ENCODE measurements at regions not wholly inside any gene's neighbourhood (a gene's known extent, or its start where the extent isn't known, plus 50 kb on each side); places are given as distances from the start of the nearest gene placed in this dataset.

DNA sequence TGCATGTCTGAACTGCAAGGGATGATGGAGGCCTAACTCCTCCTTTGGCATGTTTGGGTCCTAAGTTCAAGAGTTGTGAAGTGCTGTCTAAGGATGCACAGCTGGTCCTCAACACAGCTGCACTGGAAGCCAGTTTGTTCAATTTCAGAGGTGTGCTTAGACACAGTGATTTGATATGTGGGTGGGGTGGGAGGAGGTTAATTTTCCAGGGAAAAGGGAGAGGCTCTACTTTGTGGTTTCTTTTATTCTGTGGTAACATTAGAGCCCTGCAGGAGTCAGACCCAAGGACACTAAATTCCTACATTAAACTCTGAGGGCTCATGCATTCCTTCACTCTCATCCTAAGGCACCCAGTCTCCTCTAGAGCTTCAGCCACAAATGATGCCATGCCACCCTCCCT, 188.4 kb upstream of the MAST4 start:
- Histone ChIP-seq H3K27me3 (ENCODE audit: insufficient read depth) (no peaks in the 10 kb centered on the region), H3K4me3 (ENCODE audit: low read depth in 2 of 2, low read length in 1 of 2) (no peak overlapping the region), H3F3A (replicated peaks; ENCODE audit: insufficient read depth) (no peaks in the 10 kb centered on the region), H3K36me3 (replicated peaks in 1 of 2; ENCODE audit: control insufficient read depth in 1 of 2, insufficient read depth in 2 of 2, low read length in 1 of 2) (no peaks in the 10 kb centered on the region), H4K20me1 (ENCODE audit: insufficient read depth) (no peaks in the 10 kb centered on the region), H3K9me2 (no peaks in the 10 kb centered on the region), H3K4me2 (no peak overlapping the region), H3K9ac (no peak overlapping the region), H3K9me3 (no peaks in the 10 kb centered on the region), H3K27ac (ENCODE audit: low read depth in 2 of 2, low read length in 1 of 2) (no peak overlapping the region), H3K79me2 (ENCODE audit: insufficient read depth) (no peaks in the 10 kb centered on the region), H3K4me1 (ENCODE audit: control insufficient read depth in 1 of 2, insufficient read depth in 2 of 2, low read depth in 1 of 2, low read length in 1 of 2) (peaks cover 0 to 12% of the 10 kb centered on the region in 2 experiments; a peak in 1 of 4 replicates), H2AFZ (ENCODE audit: low read depth) (no peak overlapping the region)
- POLR2A ChIA-PET, result no interaction called here
- DNase-seq, result no peak
- no peak for TF ChIP-seq TEAD4 (IDR thresholded peaks at IDR 0.05; ENCODE audit: borderline replicate concordance, insufficient read depth)
- no peak for TF ChIP-seq NRF1 (IDR thresholded peaks at IDR 0.05; ENCODE audit: low read depth, low read length)
- TF ChIP-seq NFIC (IDR thresholded peaks at IDR 0.05; ENCODE audit: borderline replicate concordance), result no peak
- TF ChIP-seq GATA2 (CRISPR knock-in tag; IDR thresholded peaks at IDR 0.05), result no peak
- no peak for TF ChIP-seq GABPA (IDR thresholded peaks at IDR 0.05; ENCODE audit: low read depth)
- TF ChIP-seq YY1 (IDR thresholded peaks at IDR 0.05; ENCODE audit: low read depth), result no peak
- TF ChIP-seq SIN3A (IDR thresholded peaks at IDR 0.05; ENCODE audit: borderline replicate concordance, low read depth, low read length), result no peak
- no peak for TF ChIP-seq MEF2A (IDR thresholded peaks at IDR 0.05; ENCODE audit: borderline replicate concordance, low read depth)
- TF ChIP-seq TAF1 (IDR thresholded peaks at IDR 0.05; ENCODE audit: borderline replicate concordance, low read depth, low read length), result no peak
- TF ChIP-seq EZH2phosphoT487 (IDR thresholded peaks at IDR 0.05; ENCODE audit: borderline replicate concordance, low read depth), result no peak
- no peak for TF ChIP-seq FOXM1 (IDR thresholded peaks at IDR 0.05; ENCODE audit: low read depth)
- CTCF ChIA-PET, result interaction anchor here (1.2 to 2.7 kb wide), 3 partner anchors 83 to 101 kb away, joined by 3 to 9 read pairs (median 4); no protein-coding TSS in a partner anchor

DNA sequence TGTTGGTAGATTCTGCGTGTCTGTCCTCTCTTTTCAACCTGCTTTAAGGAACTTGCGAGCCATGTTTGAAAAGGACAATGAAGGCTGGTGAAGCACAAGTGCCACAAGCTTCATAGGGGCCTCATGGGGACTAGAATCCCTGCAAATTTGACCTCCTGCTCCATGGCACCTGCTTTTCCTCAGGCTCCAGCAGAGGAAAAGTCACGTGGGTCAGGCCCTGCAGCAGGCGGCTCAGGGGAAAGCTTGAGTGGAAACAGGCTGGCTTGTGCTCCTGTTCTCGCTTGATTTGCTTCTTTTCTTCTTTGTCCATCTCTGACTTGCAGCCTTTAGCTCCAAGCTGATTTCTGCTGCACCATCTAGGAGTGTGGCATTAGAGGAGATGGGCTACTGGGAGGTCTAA, 187.6 kb upstream of the MAST4 start:
- Histone ChIP-seq H3F3A (replicated peaks; ENCODE audit: insufficient read depth) (no peaks in the 10 kb centered on the region), H3K27ac (ENCODE audit: low read depth in 2 of 2, low read length in 1 of 2) (no peak overlapping the region), H3K27me3 (ENCODE audit: insufficient read depth) (no peaks in the 10 kb centered on the region), H3K4me1 (ENCODE audit: control insufficient read depth in 1 of 2, insufficient read depth in 2 of 2, low read depth in 1 of 2, low read length in 1 of 2) (peaks cover 0 to 12% of the 10 kb centered on the region in 2 experiments; a peak in 1 of 4 replicates), H2AFZ (ENCODE audit: low read depth) (no peak overlapping the region), H3K4me2 (no peak overlapping the region), H4K20me1 (ENCODE audit: insufficient read depth) (no peaks in the 10 kb centered on the region), H3K36me3 (replicated peaks in 1 of 2; ENCODE audit: control insufficient read depth in 1 of 2, insufficient read depth in 2 of 2, low read length in 1 of 2) (no peaks in the 10 kb centered on the region), H3K79me2 (ENCODE audit: insufficient read depth) (no peaks in the 10 kb centered on the region), H3K9me3 (no peaks in the 10 kb centered on the region), H3K9me2 (no peaks in the 10 kb centered on the region), H3K9ac (no peak overlapping the region), H3K4me3 (ENCODE audit: low read depth in 2 of 2, low read length in 1 of 2) (no peak overlapping the region)
- ChIA-PET POLR2A (no interaction called here), CTCF (interaction anchor here (0.6 to 1.3 kb wide), 3 partner anchors 83 to 101 kb away, joined by 3 to 4 read pairs (median 3); no protein-coding TSS in a partner anchor)
- 42% methylated on average over 4 of the region's 5 CpGs for WGBS (ENCODE audit: low lambda C conversion rate)
- no peak for TF ChIP-seq RXRA (IDR thresholded peaks at IDR 0.05; ENCODE audit: borderline replicate concordance, low read depth)
- no peak for TF ChIP-seq FOXJ3 (CRISPR knock-in tag; IDR thresholded peaks at IDR 0.05)
- no peak for TF ChIP-seq NRF1 (IDR thresholded peaks at IDR 0.05; ENCODE audit: low read depth, low read length)
- no peak for TF ChIP-seq YY1 (IDR thresholded peaks at IDR 0.05; ENCODE audit: low read depth)
- TF ChIP-seq FOXM1 (IDR thresholded peaks at IDR 0.05; ENCODE audit: low read depth), result no peak
- no peak for TF ChIP-seq RAD21 (IDR thresholded peaks at IDR 0.05; ENCODE audit: low read length)
- no peak for TF ChIP-seq TEAD4 (IDR thresholded peaks at IDR 0.05; ENCODE audit: borderline replicate concordance, insufficient read depth)
- no peak for TF ChIP-seq ZBTB33 (IDR thresholded peaks at IDR 0.05; ENCODE audit: borderline replicate concordance, low read depth)
- TF ChIP-seq SIN3A (IDR thresholded peaks at IDR 0.05; ENCODE audit: borderline replicate concordance, low read depth, low read length), result no peak
- no peak for TF ChIP-seq NFIC (IDR thresholded peaks at IDR 0.05; ENCODE audit: borderline replicate concordance)
- no peak for TF ChIP-seq ELF1 (IDR thresholded peaks at IDR 0.05)
- TF ChIP-seq, protein P1, sequence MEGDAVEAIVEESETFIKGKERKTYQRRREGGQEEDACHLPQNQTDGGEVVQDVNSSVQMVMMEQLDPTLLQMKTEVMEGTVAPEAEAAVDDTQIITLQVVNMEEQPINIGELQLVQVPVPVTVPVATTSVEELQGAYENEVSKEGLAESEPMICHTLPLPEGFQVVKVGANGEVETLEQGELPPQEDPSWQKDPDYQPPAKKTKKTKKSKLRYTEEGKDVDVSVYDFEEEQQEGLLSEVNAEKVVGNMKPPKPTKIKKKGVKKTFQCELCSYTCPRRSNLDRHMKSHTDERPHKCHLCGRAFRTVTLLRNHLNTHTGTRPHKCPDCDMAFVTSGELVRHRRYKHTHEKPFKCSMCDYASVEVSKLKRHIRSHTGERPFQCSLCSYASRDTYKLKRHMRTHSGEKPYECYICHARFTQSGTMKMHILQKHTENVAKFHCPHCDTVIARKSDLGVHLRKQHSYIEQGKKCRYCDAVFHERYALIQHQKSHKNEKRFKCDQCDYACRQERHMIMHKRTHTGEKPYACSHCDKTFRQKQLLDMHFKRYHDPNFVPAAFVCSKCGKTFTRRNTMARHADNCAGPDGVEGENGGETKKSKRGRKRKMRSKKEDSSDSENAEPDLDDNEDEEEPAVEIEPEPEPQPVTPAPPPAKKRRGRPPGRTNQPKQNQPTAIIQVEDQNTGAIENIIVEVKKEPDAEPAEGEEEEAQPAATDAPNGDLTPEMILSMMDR (IDR thresholded peaks at IDR 0.05), result no peak
- TF ChIP-seq POLR2AphosphoS5 (IDR thresholded peaks at IDR 0.05; ENCODE audit: low read depth, low read length), result no peak
- TF ChIP-seq GABPA (IDR thresholded peaks at IDR 0.05; ENCODE audit: low read depth), result no peak
- TF ChIP-seq EP300 (IDR thresholded peaks at IDR 0.05; ENCODE audit: borderline replicate concordance in 1 of 2, low read depth in 1 of 2, low read length in 1 of 2), result no peak
- no peak for TF ChIP-seq MXI1 (IDR thresholded peaks at IDR 0.05; ENCODE audit: low read depth, low read length)
- no peak for TF ChIP-seq TCF12 (IDR thresholded peaks at IDR 0.05)
- TF ChIP-seq, protein P2, sequence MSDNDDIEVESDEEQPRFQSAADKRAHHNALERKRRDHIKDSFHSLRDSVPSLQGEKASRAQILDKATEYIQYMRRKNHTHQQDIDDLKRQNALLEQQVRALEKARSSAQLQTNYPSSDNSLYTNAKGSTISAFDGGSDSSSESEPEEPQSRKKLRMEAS (IDR thresholded peaks at IDR 0.05; ENCODE audit: low read depth), result no peak
- DNase-seq, result no peak
